ENCODE measurements at regions not wholly inside any gene's neighbourhood (a gene's known extent, or its start where the extent isn't known, plus 50 kb on each side); places are given as distances from the start of the nearest gene placed in this dataset.

DNA sequence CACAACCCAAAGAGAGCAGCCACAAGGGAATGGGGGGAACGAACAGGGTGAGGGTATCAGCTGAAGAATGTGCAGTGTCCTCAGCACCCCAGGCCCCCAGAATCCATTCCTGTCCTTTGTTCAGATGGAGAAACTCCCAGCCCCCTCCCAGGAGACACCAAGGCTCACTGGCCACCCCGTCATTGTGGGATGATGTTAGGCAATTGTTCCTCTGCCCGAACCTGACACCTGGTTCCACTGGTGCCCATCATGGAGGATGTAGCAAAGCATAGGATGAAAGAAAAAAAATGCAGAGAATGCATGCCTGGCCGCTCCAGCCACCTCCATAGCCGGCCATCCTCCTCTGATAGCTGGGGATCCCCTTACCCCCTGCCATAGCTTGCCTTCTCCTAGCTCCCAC lies 197.3 kb upstream of the TWIST2 start:
- no peaks in the 10 kb centered on the region for H3K9me3 ChIP-seq (ENCODE audit: control insufficient read depth, insufficient read depth, low read depth, low read length)
- H3K4me1 ChIP-seq (ENCODE audit: control insufficient read depth, insufficient read depth, low read length) = no peaks in the 10 kb centered on the region
- no peak for DNase-seq (ENCODE audit: low read depth, low spot score)
- H3K27ac ChIP-seq (ENCODE audit: low read length) = no peak overlapping the region
- in situ Hi-C loops (cut with HindIII; ENCODE audit: low pct_unique_long_range_greater_than_20kb, low sequenced_read_pairs) (no loop called here), intact Hi-C loops (cut with micrococcal nuclease; ENCODE audit: unreplicated experiment) (no loop called here)
- H3K27me3 ChIP-seq (ENCODE audit: control insufficient read depth, insufficient read depth, low read length) = no peaks in the 10 kb centered on the region
- POLR2A ChIA-PET = no interaction called here
- no peak for ATAC-seq
- CTCF ChIA-PET = no interaction called here
- TF ChIP-seq, protein P1, sequence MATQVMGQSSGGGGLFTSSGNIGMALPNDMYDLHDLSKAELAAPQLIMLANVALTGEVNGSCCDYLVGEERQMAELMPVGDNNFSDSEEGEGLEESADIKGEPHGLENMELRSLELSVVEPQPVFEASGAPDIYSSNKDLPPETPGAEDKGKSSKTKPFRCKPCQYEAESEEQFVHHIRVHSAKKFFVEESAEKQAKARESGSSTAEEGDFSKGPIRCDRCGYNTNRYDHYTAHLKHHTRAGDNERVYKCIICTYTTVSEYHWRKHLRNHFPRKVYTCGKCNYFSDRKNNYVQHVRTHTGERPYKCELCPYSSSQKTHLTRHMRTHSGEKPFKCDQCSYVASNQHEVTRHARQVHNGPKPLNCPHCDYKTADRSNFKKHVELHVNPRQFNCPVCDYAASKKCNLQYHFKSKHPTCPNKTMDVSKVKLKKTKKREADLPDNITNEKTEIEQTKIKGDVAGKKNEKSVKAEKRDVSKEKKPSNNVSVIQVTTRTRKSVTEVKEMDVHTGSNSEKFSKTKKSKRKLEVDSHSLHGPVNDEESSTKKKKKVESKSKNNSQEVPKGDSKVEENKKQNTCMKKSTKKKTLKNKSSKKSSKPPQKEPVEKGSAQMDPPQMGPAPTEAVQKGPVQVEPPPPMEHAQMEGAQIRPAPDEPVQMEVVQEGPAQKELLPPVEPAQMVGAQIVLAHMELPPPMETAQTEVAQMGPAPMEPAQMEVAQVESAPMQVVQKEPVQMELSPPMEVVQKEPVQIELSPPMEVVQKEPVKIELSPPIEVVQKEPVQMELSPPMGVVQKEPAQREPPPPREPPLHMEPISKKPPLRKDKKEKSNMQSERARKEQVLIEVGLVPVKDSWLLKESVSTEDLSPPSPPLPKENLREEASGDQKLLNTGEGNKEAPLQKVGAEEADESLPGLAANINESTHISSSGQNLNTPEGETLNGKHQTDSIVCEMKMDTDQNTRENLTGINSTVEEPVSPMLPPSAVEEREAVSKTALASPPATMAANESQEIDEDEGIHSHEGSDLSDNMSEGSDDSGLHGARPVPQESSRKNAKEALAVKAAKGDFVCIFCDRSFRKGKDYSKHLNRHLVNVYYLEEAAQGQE (IDR thresholded peaks at IDR 0.05; ENCODE audit: insufficient read depth in 1 of 2, low read depth in 2 of 2, low read length in 1 of 2) = no peak
- no peak for TF ChIP-seq TCF7L2 (IDR thresholded peaks at IDR 0.05; ENCODE audit: low read depth, low read length)
- TF ChIP-seq POLR2AphosphoS5 (IDR thresholded peaks at IDR 0.05; ENCODE audit: low read depth, low read length) = no peak
- no peak for TF ChIP-seq SIN3A (IDR thresholded peaks at IDR 0.05; ENCODE audit: borderline replicate concordance, insufficient read depth, low read depth, low read length)
- TF ChIP-seq CTCF (IDR thresholded peaks at IDR 0.05) = no peak
- no peak overlapping the region for H3K4me3 ChIP-seq (ENCODE audit: low read depth in 2 of 2, low read length in 2 of 2)
- no peaks in the 10 kb centered on the region for H3K36me3 ChIP-seq (ENCODE audit: control insufficient read depth, insufficient read depth, low read length)
- no TSS peak for BruUV-seq (replicated peaks)

- Histone ChIP-seq H3K4me3 (ENCODE audit: low read depth in 2 of 2, low read length in 2 of 2) (no peak overlapping the region), H3K9me3 (ENCODE audit: control insufficient read depth, insufficient read depth, low read depth, low read length) (no peaks in the 10 kb centered on the region), H3K4me1 (ENCODE audit: control insufficient read depth, insufficient read depth, low read length) (no peaks in the 10 kb centered on the region), H3K36me3 (ENCODE audit: control insufficient read depth, insufficient read depth, low read length) (no peaks in the 10 kb centered on the region), H3K27me3 (ENCODE audit: control insufficient read depth, insufficient read depth, low read length) (no peaks in the 10 kb centered on the region), H3K27ac (ENCODE audit: low read length) (no peak overlapping the region)
- ATAC-seq = no peak
- ChIA-PET CTCF (no interaction called here), POLR2A (no interaction called here)
- in situ Hi-C loops (cut with HindIII; ENCODE audit: low pct_unique_long_range_greater_than_20kb, low sequenced_read_pairs) (no loop called here), intact Hi-C loops (cut with micrococcal nuclease; ENCODE audit: unreplicated experiment) (no loop called here)
- no peak for TF ChIP-seq TCF7L2 (IDR thresholded peaks at IDR 0.05; ENCODE audit: low read depth, low read length)
- TF ChIP-seq CTCF (IDR thresholded peaks at IDR 0.05) = no peak
- no peak for TF ChIP-seq SIN3A (IDR thresholded peaks at IDR 0.05; ENCODE audit: borderline replicate concordance, insufficient read depth, low read depth, low read length)
- no peak for TF ChIP-seq POLR2AphosphoS5 (IDR thresholded peaks at IDR 0.05; ENCODE audit: low read depth, low read length)
- DNase-seq (ENCODE audit: low read depth, low spot score) = no peak
- no TSS peak for BruUV-seq (replicated peaks)
Observed at GRCh38 chr2:238651306-238652052, 196.4 kb upstream of the TWIST2 start.
